Cerebellar cortex (tissue), 1 donor: ENCODE measurements at regions not wholly inside any gene's neighbourhood (a gene's known extent, or its start where the extent isn't known, plus 50 kb on each side); places are given as distances from the start of the nearest gene placed in this dataset.
"Not testable (repeated sequence)": the region's sequence is repeated elsewhere in the genome, so short reads cannot be mapped to it uniquely, and the experiment has no call there.

ENCODE experiments used
- DNase-seq: peaks from one replicate; pipeline ENCODE4 v3.0.0-alpha.2; 2015; ENCODE audit warnings: low spot score

DNA sequence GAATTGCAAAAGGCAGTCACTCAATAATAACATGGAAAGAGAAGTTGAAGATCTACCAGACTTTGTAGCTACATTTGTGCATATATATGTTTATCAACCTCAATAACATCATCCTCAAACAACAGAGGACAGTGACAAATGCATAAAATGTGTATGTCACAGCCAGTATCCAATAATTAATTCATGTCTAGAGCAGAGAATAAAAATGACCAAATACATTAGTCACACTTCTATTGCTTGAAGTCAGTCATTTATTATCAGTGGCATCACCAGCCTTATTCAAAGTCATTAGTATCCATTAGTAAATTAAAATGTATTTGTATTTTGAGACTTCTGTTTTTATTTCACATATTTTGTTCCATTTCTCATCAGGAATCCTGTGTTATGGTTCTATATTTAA is 852.8 kb downstream of the XPNPEP1 start:
- DNase-seq, result no peak

DNA sequence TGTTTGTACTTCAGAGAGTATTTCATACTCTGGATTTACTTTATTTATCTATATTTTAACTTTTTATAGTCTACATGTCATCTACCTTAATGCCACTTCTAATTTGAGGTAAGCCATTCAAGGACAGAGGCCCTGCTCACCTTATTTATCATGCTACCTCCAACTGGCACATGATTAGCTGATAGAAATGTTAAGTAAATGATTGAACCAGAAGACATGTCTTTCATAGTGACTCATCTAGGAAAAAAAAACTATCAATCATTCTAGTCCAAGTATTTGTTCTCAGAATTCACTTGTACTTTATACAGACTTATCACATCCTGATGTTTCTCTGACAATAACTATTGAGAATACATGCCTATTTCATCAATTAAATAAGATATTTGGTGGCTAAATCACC is 856.3 kb downstream of the XPNPEP1 start:
- DNase-seq, result no peak

DNA sequence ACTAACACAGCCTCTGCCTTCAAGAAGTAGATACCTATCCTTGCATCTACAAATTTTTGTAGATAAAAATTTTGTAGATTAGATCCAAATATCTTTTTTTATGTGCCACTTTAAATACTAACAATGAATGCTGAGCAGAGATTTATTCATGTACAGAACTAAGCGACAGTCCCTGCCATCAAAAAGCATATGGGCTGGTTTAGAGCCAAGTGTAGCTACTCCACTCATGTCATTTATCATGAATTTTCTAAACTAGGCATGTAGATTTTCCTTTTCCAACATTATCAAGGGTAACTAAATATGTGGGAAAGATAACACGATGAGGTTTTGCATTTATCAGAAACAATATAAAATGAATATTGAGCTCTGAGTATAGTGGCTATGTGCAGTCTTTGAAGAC is 857.5 kb downstream of the XPNPEP1 start:
- no peak for DNase-seq

DNA sequence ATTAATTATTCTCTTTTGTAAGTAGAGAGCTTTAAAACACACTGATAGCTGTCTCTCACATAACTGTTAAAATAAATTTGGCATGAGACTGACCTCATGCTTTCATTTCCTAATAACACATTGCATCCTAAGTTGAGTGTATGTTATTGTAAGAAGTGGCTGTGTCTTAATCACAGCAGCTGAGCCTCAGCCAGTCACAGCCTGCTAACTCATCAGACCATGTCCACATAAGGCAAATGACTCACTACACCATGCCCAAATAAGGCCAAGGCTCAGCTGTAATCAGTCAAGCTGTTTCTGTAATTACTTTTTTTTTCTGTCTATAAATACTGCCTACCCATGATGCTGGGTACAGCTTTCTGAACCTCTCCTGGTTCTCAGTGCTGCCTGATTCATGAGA is 860.9 kb downstream of the XPNPEP1 start:
- DNase-seq, result no peak

DNA sequence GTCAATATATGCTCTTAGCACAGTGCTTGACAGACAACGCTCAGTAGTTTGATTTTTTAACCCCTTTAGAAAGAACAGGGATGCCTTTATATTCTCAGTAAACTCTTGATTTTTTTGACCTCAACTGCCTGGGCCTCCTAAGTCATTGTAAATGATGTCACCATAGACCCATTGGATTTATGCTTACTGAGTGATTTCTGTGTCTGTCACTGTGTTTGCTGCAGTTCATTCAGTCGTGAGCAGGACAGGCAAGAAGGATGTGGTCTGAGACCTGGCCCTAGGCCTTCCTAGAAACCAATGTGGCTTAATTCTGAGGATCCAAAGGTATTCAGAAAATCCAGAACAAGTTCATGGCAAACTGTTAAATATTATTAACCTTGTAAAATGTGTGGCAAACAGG is 868.1 kb downstream of the XPNPEP1 start:
- no peak for DNase-seq

GRCh38 chr10:109047856-109048255 is 875.5 kb downstream of the XPNPEP1 start:
- DNase-seq, result no peak

- DNase-seq, result not testable (repeated sequence)
Measured at GRCh38 chr10:109046427-109046826, 876.9 kb downstream of the XPNPEP1 start.

- no peak for DNase-seq
Measured at GRCh38 chr10:109040622-109041021, 882.7 kb downstream of the XPNPEP1 start.

DNA sequence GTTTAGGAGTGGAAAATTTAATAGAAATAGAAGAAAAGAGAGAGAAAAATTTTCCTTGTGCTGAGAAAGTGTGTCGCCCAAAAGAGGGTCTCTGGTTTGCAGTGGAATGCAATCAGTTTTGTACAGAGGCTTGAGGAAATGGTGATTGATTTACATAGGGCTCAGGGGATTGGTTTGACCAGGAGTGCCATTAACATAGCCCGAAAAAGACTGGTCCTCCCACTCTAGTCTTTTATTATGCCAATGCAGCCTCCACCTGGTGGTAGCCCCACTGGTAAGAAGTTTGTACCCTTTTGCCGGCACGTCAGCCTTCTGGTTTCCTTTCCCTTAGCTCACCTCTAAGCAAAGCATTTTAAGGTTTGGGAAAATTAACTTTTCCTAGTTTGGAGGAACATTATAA is 885.3 kb downstream of the XPNPEP1 start:
- no peak for DNase-seq

DNA sequence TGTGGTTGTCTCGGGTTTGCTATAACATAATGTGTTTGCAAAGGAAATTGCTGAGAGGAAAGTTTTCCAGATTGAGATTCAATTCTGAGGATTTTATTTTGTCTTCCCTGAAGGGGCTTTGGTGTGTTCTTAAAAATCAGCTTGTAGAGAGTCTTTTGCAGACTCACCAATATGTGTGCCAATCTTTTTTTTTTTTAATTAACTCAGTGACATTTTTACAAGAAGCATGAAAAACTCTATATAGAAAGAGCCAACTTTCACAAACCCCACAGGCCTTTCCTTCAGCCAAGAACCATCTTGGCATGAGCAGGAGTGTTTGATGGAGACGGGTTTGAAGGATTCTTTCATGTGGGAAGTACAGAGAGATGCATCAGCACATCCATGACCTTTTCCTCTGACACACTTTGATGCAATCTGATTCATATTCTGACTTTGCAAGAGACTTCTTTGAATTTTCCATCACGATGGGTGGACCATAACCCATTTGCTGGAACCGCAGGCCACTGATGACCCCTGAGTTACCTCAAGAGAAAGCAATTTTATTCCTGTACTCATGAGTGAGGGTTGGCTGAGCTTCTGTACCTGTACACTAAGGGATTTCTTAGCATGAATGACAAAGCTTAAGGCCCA is 892.6 kb downstream of the XPNPEP1 start:
- DNase-seq, result no peak

DNA sequence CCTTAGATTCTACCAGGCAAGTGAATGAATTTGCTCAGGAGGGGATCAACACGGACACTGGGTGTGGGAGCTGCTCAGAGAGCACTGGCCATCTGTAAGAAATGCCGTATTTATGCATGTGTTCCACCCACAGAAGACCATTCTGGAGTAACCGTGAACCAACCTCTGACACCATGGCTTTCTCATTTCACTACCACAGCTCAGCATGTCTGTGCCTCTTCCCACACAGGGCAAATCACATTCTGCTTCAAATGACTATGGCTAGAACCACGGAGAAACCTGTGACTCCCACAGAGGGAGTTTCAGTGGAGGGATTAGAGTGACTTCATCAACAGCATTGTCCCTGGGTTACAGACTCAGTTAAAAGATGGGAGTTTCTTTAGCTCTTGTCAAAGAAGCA is 893.4 kb downstream of the XPNPEP1 start:
- DNase-seq, result no peak

GRCh38 chr10:109027534-109028185 is 895.7 kb downstream of the XPNPEP1 start:
- DNase-seq, result no peak

- no peak for DNase-seq
Measured at GRCh38 chr10:109025172-109025571, 898.1 kb downstream of the XPNPEP1 start.

DNA sequence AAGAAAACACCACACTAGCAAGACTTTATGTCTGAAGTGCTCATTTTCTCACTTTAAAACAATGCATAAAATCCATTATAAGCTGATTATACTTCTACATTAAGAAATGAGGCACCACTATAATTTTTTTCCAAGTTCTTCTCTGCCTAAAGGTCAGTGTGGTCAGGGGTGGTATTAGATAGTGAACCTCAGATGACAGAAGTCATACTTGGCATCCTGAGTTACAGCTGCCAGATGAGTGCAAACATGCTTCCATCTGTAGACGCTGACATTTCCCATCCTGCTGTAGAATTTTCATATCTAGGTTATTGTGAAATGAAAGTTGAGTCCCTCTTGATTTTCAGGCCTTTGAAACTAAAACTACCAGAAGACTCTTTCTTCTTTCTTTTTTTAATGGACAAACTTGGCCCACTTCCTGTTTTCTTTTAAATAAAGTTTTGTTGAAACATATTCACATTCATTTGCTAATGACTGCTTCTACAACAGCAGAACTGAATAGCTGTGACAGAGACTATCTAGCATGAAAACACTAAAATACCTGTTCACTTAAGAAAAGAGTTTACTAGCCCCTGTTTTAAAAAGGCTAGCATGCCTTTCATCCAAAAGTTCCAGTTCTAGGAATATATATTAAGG is 900.8 kb downstream of the XPNPEP1 start:
- no peak for DNase-seq

GRCh38 chr10:109019001-109019424 is 904.3 kb downstream of the XPNPEP1 start:
- DNase-seq, result no peak

DNA sequence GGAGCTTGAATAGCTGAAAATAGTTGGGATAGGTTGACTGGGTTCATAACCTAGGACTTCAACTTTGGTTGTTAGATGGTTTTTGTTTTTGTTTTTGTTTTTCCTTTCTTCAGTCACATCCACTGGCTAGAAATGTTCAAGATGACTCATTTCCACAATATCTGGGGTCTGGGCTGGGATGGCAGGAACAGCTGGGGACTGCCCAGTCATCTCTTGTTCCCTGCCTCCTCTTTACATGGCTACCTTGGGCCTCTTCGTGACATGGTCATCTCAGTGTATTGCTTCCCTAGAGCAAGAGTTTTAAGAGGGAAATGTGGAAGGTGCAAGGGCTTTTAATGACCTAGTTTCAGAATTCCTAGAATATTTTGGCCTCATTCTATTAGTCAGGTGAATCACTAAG is 915.8 kb downstream of the XPNPEP1 start:
- no peak for DNase-seq

- no peak for DNase-seq
Measured at GRCh38 chr10:108990441-108990840, 932.9 kb downstream of the XPNPEP1 start.

GRCh38 chr10:108989976-108990375 is 933.3 kb downstream of the XPNPEP1 start:
- DNase-seq, result no peak

- DNase-seq, result no peak
Measured at GRCh38 chr10:108982159-108982558, 941.2 kb downstream of the XPNPEP1 start.

- no peak for DNase-seq
Measured at GRCh38 chr10:108980869-108981268, 942.4 kb downstream of the XPNPEP1 start.

DNA sequence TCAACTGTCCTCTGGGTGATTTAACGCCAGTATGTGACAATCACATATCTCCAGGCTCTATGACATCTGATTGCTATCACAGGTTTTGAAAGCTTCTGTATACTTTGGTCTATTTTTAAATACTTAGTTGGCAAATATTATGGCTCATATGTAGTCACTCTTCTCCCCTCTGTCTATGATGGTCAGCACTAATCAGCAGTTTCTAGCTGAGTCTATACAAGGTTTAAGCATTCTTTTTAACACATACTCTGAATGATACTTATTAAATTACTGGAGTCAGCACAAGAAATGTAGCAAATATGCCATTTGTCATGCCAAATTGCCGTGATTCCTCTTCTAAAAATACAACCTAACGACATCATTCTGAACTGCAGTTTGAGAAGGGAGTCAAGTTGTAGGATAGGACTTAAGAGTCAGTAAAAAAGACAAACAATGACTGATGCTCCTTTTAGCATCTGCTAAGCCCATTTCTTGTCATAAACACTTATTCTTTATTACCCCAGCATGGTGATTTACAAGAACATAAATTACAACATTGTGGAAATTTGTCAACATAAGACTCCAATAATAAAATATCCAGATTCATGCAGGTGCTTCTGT is 947.8 kb downstream of the XPNPEP1 start:
- no peak for DNase-seq

GRCh38 chr10:108970016-108970415 is 953.3 kb downstream of the XPNPEP1 start:
- no peak for DNase-seq

DNA sequence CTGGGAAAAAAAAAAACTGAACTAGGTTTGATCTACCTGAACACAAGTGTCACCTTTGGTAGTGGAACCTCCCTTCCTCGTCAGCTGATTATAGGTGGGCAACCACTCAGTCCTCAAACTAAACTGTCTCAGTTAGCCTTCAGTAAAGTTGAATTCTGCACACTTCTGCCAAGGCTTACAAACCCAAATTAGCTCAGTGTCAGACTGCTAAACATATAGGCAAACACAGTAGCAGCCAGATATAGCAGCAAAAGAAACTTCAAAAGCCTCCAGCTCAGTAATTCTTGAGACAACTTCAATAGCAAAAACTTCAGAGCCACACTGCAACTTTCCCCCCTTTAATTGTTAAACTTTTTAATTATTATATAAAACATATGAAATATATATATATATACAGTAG is 956.9 kb downstream of the XPNPEP1 start:
- no peak for DNase-seq
